Esophagus muscularis mucosa (tissue), 3 donors: ENCODE measurements at regions not wholly inside any gene's neighbourhood (a gene's known extent, or its start where the extent isn't known, plus 50 kb on each side); places are given as distances from the start of the nearest gene placed in this dataset.

Experiments used
- CTCF ChIP-seq, 3 experiments: fragments of 200-600 bp in 2 of 3; fragments of 450-650 bp in 1 of 3; sonication (generic) in 2 of 3; IDR thresholded peaks; one replicate each; pipeline ENCODE4 v1.5.1; 2017 to 2019; ENCODE audit warnings: antibody characterized with exemption in 3 of 3, mild to moderate bottlenecking in 2 of 3, moderate library complexity in 1 of 3
- POLR2AphosphoS5 ChIP-seq, 2 donors: sonication (generic); formaldehyde crosslinking; IDR thresholded peaks; one replicate each; pipeline ENCODE4 v1.6.1; 2017; ENCODE audit warnings: antibody characterized with exemption in 2 of 2

- TF ChIP-seq CTCF (IDR thresholded peaks at IDR 0.05) (no peak), POLR2AphosphoS5 (IDR thresholded peaks at IDR 0.05) (no peak)
Observed at GRCh38 chr2:217437290-217437870, 565.4 kb downstream of the TNS1 start.
